ENCODE measurements at regions not wholly inside any gene's neighbourhood (a gene's known extent, or its start where the extent isn't known, plus 50 kb on each side); places are given as distances from the start of the nearest gene placed in this dataset.
A peak's percentile ranks its signal among the peaks of the same experiment; 100 is the strongest.

DNA sequence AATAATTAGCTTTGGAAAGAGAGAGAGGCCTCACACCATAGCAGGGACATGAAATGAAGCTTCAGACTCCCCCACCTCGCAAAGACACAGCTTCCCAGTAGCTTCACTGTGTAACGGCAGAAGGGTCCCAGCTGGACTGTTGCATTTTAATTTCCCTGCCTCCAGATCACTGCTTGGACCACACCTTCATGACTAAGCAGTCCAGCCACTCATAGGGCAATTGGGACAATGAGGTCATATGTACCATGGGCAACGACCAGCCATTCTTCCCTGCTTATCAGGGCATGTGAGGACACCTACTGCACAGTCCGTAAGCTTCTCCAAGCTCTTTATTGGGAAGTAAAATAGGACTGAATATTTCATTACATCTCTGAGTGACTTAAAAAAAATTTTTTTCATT is 183.0 kb downstream of the MREG start:
- DNase-seq: peak in 1 of 2 donors; percentile 17
- Histone ChIP-seq H3K36me3 (ENCODE audit: insufficient read depth in 1 of 2, low read depth in 1 of 2) (no peaks in the 10 kb centered on the region), H3K27me3 (ENCODE audit: insufficient read depth in 3 of 3, low read length in 2 of 3) (no peaks in the 10 kb centered on the region), H3K27ac (no peak overlapping the region), H3K4me1 (no peaks in the 10 kb centered on the region), H3K9me3 (no peaks in the 10 kb centered on the region), H3K4me3 (no peak overlapping the region)
- ATAC-seq: peak in 3 of 4 donors; percentile 64 to 84 (median 72)
- WGBS, 3 donors: 23 to 33% (median 24%) methylated on average over 4 of the region's 4 CpGs
- TF ChIP-seq, protein P1, sequence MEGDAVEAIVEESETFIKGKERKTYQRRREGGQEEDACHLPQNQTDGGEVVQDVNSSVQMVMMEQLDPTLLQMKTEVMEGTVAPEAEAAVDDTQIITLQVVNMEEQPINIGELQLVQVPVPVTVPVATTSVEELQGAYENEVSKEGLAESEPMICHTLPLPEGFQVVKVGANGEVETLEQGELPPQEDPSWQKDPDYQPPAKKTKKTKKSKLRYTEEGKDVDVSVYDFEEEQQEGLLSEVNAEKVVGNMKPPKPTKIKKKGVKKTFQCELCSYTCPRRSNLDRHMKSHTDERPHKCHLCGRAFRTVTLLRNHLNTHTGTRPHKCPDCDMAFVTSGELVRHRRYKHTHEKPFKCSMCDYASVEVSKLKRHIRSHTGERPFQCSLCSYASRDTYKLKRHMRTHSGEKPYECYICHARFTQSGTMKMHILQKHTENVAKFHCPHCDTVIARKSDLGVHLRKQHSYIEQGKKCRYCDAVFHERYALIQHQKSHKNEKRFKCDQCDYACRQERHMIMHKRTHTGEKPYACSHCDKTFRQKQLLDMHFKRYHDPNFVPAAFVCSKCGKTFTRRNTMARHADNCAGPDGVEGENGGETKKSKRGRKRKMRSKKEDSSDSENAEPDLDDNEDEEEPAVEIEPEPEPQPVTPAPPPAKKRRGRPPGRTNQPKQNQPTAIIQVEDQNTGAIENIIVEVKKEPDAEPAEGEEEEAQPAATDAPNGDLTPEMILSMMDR (IDR thresholded peaks at IDR 0.05): no peak
- intact Hi-C loops (cut with DNase I): no loop called here

DNA sequence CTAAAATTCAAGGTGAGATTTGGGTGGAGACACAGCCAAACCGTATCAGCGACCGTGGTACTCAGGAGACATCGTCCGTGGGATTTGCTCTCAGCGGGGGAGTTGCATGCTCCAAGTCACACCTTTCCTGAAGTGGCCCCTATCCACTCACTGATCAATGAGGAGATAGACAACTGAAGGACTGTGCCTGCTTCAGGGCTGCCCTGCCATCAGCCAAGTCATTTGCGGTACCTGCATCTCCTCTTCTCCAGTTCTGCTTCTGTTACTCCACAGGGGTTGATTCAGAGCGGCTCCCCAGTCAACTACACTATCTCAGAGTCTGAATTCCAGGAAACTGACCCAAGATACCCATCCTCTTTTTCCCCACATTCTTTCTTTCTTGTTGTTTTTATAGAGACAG is 184.1 kb downstream of the MREG start:
- 85 to 97% (median 92%) methylated on average over 8 of the region's 8 CpGs for WGBS, 3 donors
- H3K27ac ChIP-seq: no peak overlapping the region
- H3K4me1 ChIP-seq: no peaks in the 10 kb centered on the region
- DNase-seq (no peak), ATAC-seq (no peak)
- intact Hi-C loops (cut with DNase I): no loop called here
- H3K36me3 ChIP-seq (ENCODE audit: insufficient read depth in 1 of 2, low read depth in 1 of 2): no peaks in the 10 kb centered on the region
- TF ChIP-seq, protein P1 (IDR thresholded peaks at IDR 0.05): no peak
- no peaks in the 10 kb centered on the region for H3K27me3 ChIP-seq (ENCODE audit: insufficient read depth in 3 of 3, low read length in 2 of 3)
- H3K4me3 ChIP-seq: no peak overlapping the region
- no peaks in the 10 kb centered on the region for H3K9me3 ChIP-seq

DNA sequence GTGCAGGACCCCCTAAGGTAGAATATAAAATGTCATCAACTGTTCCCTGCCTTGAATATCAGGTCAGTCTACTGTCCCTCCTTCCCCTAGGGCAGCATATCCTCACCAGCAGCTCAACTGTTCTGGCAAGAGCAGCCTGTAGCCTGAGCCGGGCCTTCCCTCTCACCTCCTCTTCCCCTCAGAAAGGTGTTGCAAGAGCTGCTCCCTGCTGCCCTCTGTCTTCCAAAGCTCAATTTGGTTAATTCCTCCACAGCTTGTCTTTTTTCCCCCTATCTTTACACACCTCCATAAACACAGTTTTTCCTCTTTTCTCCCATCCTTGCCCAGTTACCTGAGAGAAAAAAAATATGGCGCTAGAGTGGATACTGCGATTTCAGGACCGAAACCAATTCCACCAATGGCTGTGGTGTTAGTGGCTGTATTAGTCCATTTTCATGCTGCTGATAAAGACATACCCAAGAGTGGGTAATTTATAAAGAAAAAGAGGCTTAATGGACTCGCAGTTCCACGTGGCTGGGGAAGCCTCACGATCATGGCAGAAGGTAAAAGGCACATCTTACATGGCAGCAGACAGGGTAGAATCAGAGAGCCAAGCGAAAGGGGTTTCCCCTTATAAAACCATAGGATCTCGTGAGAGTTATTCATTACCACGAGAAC is 184.7 kb downstream of the MREG start:
- peak; percentile 41 to 53 for DNase-seq
- no peaks in the 10 kb centered on the region for H3K9me3 ChIP-seq
- H3K4me1 ChIP-seq: no peaks in the 10 kb centered on the region
- intact Hi-C loops (cut with DNase I): no loop called here
- ATAC-seq: peak in 1 of 4 donors; percentile 58
- no peak overlapping the region for H3K27ac ChIP-seq
- H3K27me3 ChIP-seq (ENCODE audit: insufficient read depth in 3 of 3, low read length in 2 of 3): no peaks in the 10 kb centered on the region
- 85 to 86% (median 86%) methylated on average over 10 of the region's 10 CpGs for WGBS, 3 donors
- TF ChIP-seq, protein P1 (IDR thresholded peaks at IDR 0.05): peak; percentile 35
- H3K36me3 ChIP-seq (ENCODE audit: insufficient read depth in 1 of 2, low read depth in 1 of 2): no peaks in the 10 kb centered on the region
- H3K4me3 ChIP-seq: no peak overlapping the region

DNA sequence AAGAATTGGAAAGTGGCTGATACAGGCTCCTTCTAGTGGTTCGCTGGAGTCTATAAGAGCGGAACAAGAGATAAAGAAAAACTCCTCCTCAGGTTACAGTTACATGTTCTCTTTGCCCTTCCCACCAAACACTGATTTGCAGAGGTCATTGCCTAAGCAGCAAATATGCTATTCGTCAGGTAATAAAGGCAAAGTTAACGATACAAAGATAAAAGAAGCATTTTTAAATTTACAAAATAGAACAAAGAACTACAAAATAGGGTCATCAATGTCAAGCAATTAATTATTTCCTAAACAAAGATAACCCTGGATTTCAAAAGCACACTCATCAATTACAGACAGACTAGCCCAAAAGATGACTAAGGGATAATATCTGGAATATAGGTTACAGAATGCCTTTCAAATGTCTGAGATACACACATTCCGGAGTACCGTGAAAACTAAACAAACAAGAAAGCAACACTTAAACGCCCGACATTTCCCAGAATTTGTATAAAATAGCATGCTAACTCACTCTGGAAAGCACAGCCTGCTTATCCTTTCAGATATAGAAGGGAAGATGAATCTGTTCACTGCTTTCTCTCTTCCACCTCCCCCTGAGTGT is 186.4 kb downstream of the MREG start:
- ATAC-seq (no peak), DNase-seq (no peak)
- H3K27ac ChIP-seq: no peak overlapping the region
- WGBS, 3 donors: 54 to 66% (median 57%) methylated on average over 8 of the region's 8 CpGs
- no peaks in the 10 kb centered on the region for H3K36me3 ChIP-seq (ENCODE audit: insufficient read depth in 1 of 2, low read depth in 1 of 2)
- no peaks in the 10 kb centered on the region for H3K27me3 ChIP-seq (ENCODE audit: insufficient read depth in 3 of 3, low read length in 2 of 3)
- intact Hi-C loops (cut with DNase I): no loop called here
- H3K9me3 ChIP-seq: no peaks in the 10 kb centered on the region
- TF ChIP-seq, protein P1 (IDR thresholded peaks at IDR 0.05): no peak
- no peaks in the 10 kb centered on the region for H3K4me1 ChIP-seq
- no peak overlapping the region for H3K4me3 ChIP-seq

Measured in psoas muscle (tissue), 7 donors.